B cell (primary cell): ENCODE measurements at regions not wholly inside any gene's neighbourhood (a gene's known extent, or its start where the extent isn't known, plus 50 kb on each side); places are given as distances from the start of the nearest gene placed in this dataset.

Experiments
- ATAC-seq: fragments of 200-7000 bp; cut with Tn5 transposase; one replicate; pipeline ENCODE4 v1.10.0; 2021; ENCODE audit warnings: low read depth, mild to moderate bottlenecking, moderate number of reproducible peaks, moderate library complexity
- CTCF ChIA-PET: fragments of 350-600 bp; sonication (Branson Sonifier 250); formaldehyde crosslinking; loops from one replicate; lab custom pipeline; 2021; ENCODE audit warnings: antibody characterized with exemption, inconsistent platforms; lab: Charles Lee
- POLR2A ChIA-PET: fragments of 350-600 bp; sonication (Branson Sonifier 250); formaldehyde crosslinking; loops from one replicate; lab custom pipeline; 2021; ENCODE audit warnings: antibody characterized with exemption; lab: Charles Lee
- DNase-seq: peaks from one replicate; pipeline ENCODE4 v3.0.0; 2013
- H2AFZ ChIP-seq: 2 replicates; pipeline ENCODE4 v1.6.1; 2012; ENCODE audit warnings: mild to moderate bottlenecking, low read depth, low read length; ENCODE audit not compliant: insufficient read depth, poor library complexity, severe bottlenecking
- H3K27ac ChIP-seq, 2 donors: 1 replicate in 1 of 2; 2 replicates in 1 of 2; pipeline ENCODE4 v1.5.1; 2012 to 2013; ENCODE audit warnings: low read length in 2 of 2, mild to moderate bottlenecking in 2 of 2, moderate library complexity in 1 of 2
- H3K27me3 ChIP-seq, 4 experiments: fragments of 200-600 bp in 1 of 4; sonication (generic) in 1 of 4; replicated peaks in 1 of 4; 1 replicate in 2 of 4; 2 replicates in 2 of 4; pipeline versions ENCODE4 v1.6.1 to v1.7.0; 2013 to 2016; ENCODE audit warnings: low read length in 3 of 4, mild to moderate bottlenecking in 2 of 4, mixed read lengths in 1 of 4, moderate library complexity in 1 of 4; ENCODE audit not compliant: insufficient read depth in 4 of 4, control insufficient read depth in 3 of 4; ENCODE audit errors: control extremely low read depth in 1 of 4
- H3K36me3 ChIP-seq, 2 experiments: replicated peaks in 1 of 2; 1 replicate in 1 of 2; 2 replicates in 1 of 2; pipeline versions ENCODE4 v1.6.1 to v1.7.1; 2013; ENCODE audit warnings: low read length in 1 of 2; ENCODE audit not compliant: insufficient read depth in 2 of 2, control insufficient read depth in 1 of 2; ENCODE audit errors: control extremely low read depth in 1 of 2, extremely low read depth in 1 of 2
- H3K4me1 ChIP-seq, 2 donors: fragments of 200-600 bp in 1 of 2; sonication (generic) in 1 of 2; 1 replicate in 1 of 2; 2 replicates in 1 of 2; pipeline versions ENCODE4 v1.5.1 to v1.6.1; 2013 to 2017; ENCODE audit warnings: low read length in 2 of 2; ENCODE audit not compliant: control insufficient read depth in 2 of 2, insufficient read depth in 2 of 2
- H3K4me2 ChIP-seq: replicated peaks from 2 replicates; pipeline ENCODE3; 2012; ENCODE audit warnings: mild to moderate bottlenecking, low read depth, low read length; ENCODE audit not compliant: poor library complexity, severe bottlenecking
- H3K4me3 ChIP-seq, 5 experiments: fragments of 200-600 bp in 1 of 5; sonication (generic) in 1 of 5; 1 replicate in 3 of 5; 2 replicates in 2 of 5; pipeline versions ENCODE4 v1.5.1 to v1.7.0; 2011 to 2016; ENCODE audit warnings: low read length in 4 of 5, mild to moderate bottlenecking in 4 of 5, low read depth in 2 of 5, control low read depth in 1 of 5, moderate library complexity in 1 of 5; ENCODE audit not compliant: insufficient read depth in 1 of 5; ENCODE audit errors: control extremely low read depth in 1 of 5, extremely low read depth in 1 of 5
- H3K79me2 ChIP-seq: fragments of 200-600 bp; sonication (generic); one replicate; pipeline ENCODE4 v1.6.0; 2016; ENCODE audit warnings: low read length; ENCODE audit not compliant: control insufficient read depth, insufficient read depth
- H3K9ac ChIP-seq: fragments of 200-600 bp; sonication (generic); 2 replicates; pipeline ENCODE4 v1.6.1; 2017; ENCODE audit warnings: mild to moderate bottlenecking, low read length, moderate library complexity
- H3K9me3 ChIP-seq, 3 donors: one replicate each; pipeline versions ENCODE4 v1.6.1 to v1.7.1; 2013; ENCODE audit warnings: low read length in 2 of 3; ENCODE audit not compliant: control insufficient read depth in 2 of 3, insufficient read depth in 1 of 3; ENCODE audit errors: control extremely low read depth in 1 of 3
- H4K20me1 ChIP-seq: 2 replicates; pipeline ENCODE4 v1.6.0; 2012; ENCODE audit warnings: mild to moderate bottlenecking, low read length; ENCODE audit not compliant: insufficient read depth, control insufficient read depth, poor library complexity, severe bottlenecking
- H3K27ac Mint-ChIP-seq: one replicate; pipeline ENCODE4 v1.8.0; 2021; ENCODE audit warnings: mixed read lengths
- H3K27me3 Mint-ChIP-seq: one replicate; pipeline ENCODE4 v1.8.0; 2021; ENCODE audit warnings: mixed read lengths
- H3K4me1 Mint-ChIP-seq: one replicate; pipeline ENCODE4 v1.8.0; 2021; ENCODE audit warnings: mixed read lengths
- H3K4me3 Mint-ChIP-seq: one replicate; pipeline ENCODE4 v1.8.0; 2021; ENCODE audit warnings: mixed read lengths
- H3K9me3 Mint-ChIP-seq: one replicate; pipeline ENCODE4 v1.8.0; 2022; ENCODE audit warnings: mixed read lengths; ENCODE audit not compliant: insufficient read depth
- CTCF ChIP-seq: fragments of 200-600 bp; IDR thresholded peaks from one replicate; pipeline ENCODE4 v1.8.0; 2022; ENCODE audit warnings: antibody characterized with exemption, mild to moderate bottlenecking
- EZH2 ChIP-seq: IDR thresholded peaks from 2 replicates; pipeline ENCODE4 v1.6.1; 2012; ENCODE audit warnings: borderline replicate concordance, low read depth, mild to moderate bottlenecking, moderate library complexity, low read length; ENCODE audit not compliant: insufficient read depth, poor library complexity, severe bottlenecking
- WGBS: methylation state at CpG from one replicate; pipeline ENCODE4 v1.1.5; 2013; ENCODE audit warnings: missing lambda C conversion rate; ENCODE audit not compliant: insufficient coverage; 5-methylcytosine and 5-hydroxymethylcytosine counted together
- intact Hi-C: fragments of 100-400 bp; cut with micrococcal nuclease; formaldehyde crosslinking; loops from one replicate; pipeline ENCODE4 v1.10.0; 2022

GRCh38 chr20:58143531-58143930 lies 84.9 kb downstream of the ANKRD60 start:
- Histone ChIP-seq H2AFZ (no peak overlapping the region), H3K79me2 (no peaks in the 10 kb centered on the region), H3K4me3 (no peak overlapping the region), H3K27me3 (peaks cover 0 to 6% (median 0%) of the 10 kb centered on the region in 4 experiments), H3K9ac (no peak overlapping the region), H3K4me2 (no peak overlapping the region), H3K36me3 (no peaks in the 10 kb centered on the region), H3K27ac (no peak overlapping the region), H3K4me1 (no peaks in the 10 kb centered on the region), H4K20me1 (no peaks in the 10 kb centered on the region), H3K9me3 (peaks cover 0 to 15% (median 0%) of the 10 kb centered on the region in 3 donors)
- ATAC-seq (no peak), DNase-seq (no peak)
- intact Hi-C loops: no loop called here
- ChIA-PET CTCF (no interaction called here), POLR2A (interaction anchor here (0.6 kb wide), 1 partner anchor 857 kb away, joined by 4 read pairs; no protein-coding TSS in a partner anchor)
- TF ChIP-seq EZH2 (no peak), CTCF (no peak)
- no peaks in the 10 kb centered on the region for H3K9me3 Mint-ChIP-seq
- no peak overlapping the region for H3K4me3 Mint-ChIP-seq
- H3K27ac Mint-ChIP-seq: no peak overlapping the region
- H3K27me3 Mint-ChIP-seq: peaks cover 31% of the 10 kb centered on the region
- no peaks in the 10 kb centered on the region for H3K4me1 Mint-ChIP-seq

GRCh38 chr20:58142843-58143185 lies 85.6 kb downstream of the ANKRD60 start:
- no peak overlapping the region for H3K4me3 ChIP-seq
- ATAC-seq (no peak), DNase-seq (no peak)
- WGBS: 97% methylated on average over 8 of the region's 10 CpGs
- no peak overlapping the region for H2AFZ ChIP-seq
- Mint-ChIP-seq H3K4me1 (no peaks in the 10 kb centered on the region), H3K27ac (no peak overlapping the region), H3K9me3 (no peaks in the 10 kb centered on the region), H3K27me3 (peaks cover 29% of the 10 kb centered on the region), H3K4me3 (no peak overlapping the region)
- H3K36me3 ChIP-seq: no peaks in the 10 kb centered on the region
- CTCF ChIA-PET: no interaction called here
- POLR2A ChIA-PET: no interaction called here
- H3K4me2 ChIP-seq: no peak overlapping the region
- H3K9ac ChIP-seq: no peak overlapping the region
- intact Hi-C loops: no loop called here
- no peaks in the 10 kb centered on the region for H4K20me1 ChIP-seq
- H3K4me1 ChIP-seq: no peaks in the 10 kb centered on the region
- H3K27me3 ChIP-seq: peaks cover 0 to 6% (median 0%) of the 10 kb centered on the region in 4 experiments
- peaks cover 0 to 10% (median 0%) of the 10 kb centered on the region in 3 donors for H3K9me3 ChIP-seq
- no peak for TF ChIP-seq CTCF
- no peak for TF ChIP-seq EZH2
- no peak overlapping the region for H3K27ac ChIP-seq
- H3K79me2 ChIP-seq: no peaks in the 10 kb centered on the region
